ENCODE measurements at regions not wholly inside any gene's neighbourhood (a gene's known extent, or its start where the extent isn't known, plus 50 kb on each side); places are given as distances from the start of the nearest gene placed in this dataset.

GRCh38 chr2:164090533-164090932 is 354.7 kb upstream of the FIGN start:
- Histone ChIP-seq H3K9me3 (no peaks in the 10 kb centered on the region), H3K27ac (no peak overlapping the region), H3K27me3 (no peaks in the 10 kb centered on the region), H3K4me1 (ENCODE audit: insufficient read depth) (no peaks in the 10 kb centered on the region), H3K4me3 (no peak overlapping the region), H3K36me3 (no peaks in the 10 kb centered on the region)
- intact Hi-C loops (cut with DNase I), result no loop called here
- TF ChIP-seq CTCF (IDR thresholded peaks at IDR 0.05), result no peak
- no peak for TF ChIP-seq POLR2A (IDR thresholded peaks at IDR 0.05)
- TF ChIP-seq EP300 (IDR thresholded peaks at IDR 0.05), result no peak
- WGBS, 3 donors, result 63 to 64% (median 63%) methylated on average over 3 of the region's 3 CpGs
- no peak for DNase-seq

- Histone ChIP-seq H3K9me3 (no peaks in the 10 kb centered on the region), H3K27me3 (no peaks in the 10 kb centered on the region), H3K4me1 (ENCODE audit: insufficient read depth) (no peaks in the 10 kb centered on the region), H3K27ac (no peak overlapping the region), H3K4me3 (no peak overlapping the region), H3K36me3 (no peaks in the 10 kb centered on the region)
- intact Hi-C loops (cut with DNase I), result no loop called here
- no peak for TF ChIP-seq POLR2A (IDR thresholded peaks at IDR 0.05)
- no peak for TF ChIP-seq CTCF (IDR thresholded peaks at IDR 0.05)
- no peak for TF ChIP-seq EP300 (IDR thresholded peaks at IDR 0.05)
- no peak for DNase-seq
- WGBS, 3 donors, result 93 to 96% (median 94%) methylated on average over 2 of the region's 2 CpGs
These were observed 348.3 kb upstream of the FIGN start for GRCh38 chr2:164084066-164084465.

GRCh38 chr2:164080486-164080885 is 344.7 kb upstream of the FIGN start:
- 22 to 42% (median 30%) methylated on average over 2 of the region's 2 CpGs for WGBS, 3 donors
- TF ChIP-seq POLR2A (IDR thresholded peaks at IDR 0.05) (no peak), CTCF (IDR thresholded peaks at IDR 0.05) (no peak), EP300 (IDR thresholded peaks at IDR 0.05) (no peak)
- no peaks in the 10 kb centered on the region for H3K4me1 ChIP-seq (ENCODE audit: insufficient read depth)

GRCh38 chr2:164079258-164079657 is 343.4 kb upstream of the FIGN start:
- WGBS, 3 donors, result 47 to 67% (median 59%) methylated on average over 2 of the region's 2 CpGs
- TF ChIP-seq POLR2A (IDR thresholded peaks at IDR 0.05) (no peak), CTCF (IDR thresholded peaks at IDR 0.05) (no peak), EP300 (IDR thresholded peaks at IDR 0.05) (no peak)
- Histone ChIP-seq H3K27ac (no peak overlapping the region), H3K4me1 (ENCODE audit: insufficient read depth) (no peaks in the 10 kb centered on the region), H3K9me3 (no peaks in the 10 kb centered on the region), H3K27me3 (no peaks in the 10 kb centered on the region), H3K36me3 (no peaks in the 10 kb centered on the region), H3K4me3 (no peak overlapping the region)
- intact Hi-C loops (cut with DNase I), result no loop called here
- no peak for DNase-seq

More at GRCh38 chr2:164080486-164080885, 344.7 kb upstream of the FIGN start:
- intact Hi-C loops (cut with DNase I), result no loop called here
- Histone ChIP-seq H3K36me3 (no peaks in the 10 kb centered on the region), H3K27me3 (no peaks in the 10 kb centered on the region), H3K9me3 (no peaks in the 10 kb centered on the region), H3K4me3 (no peak overlapping the region), H3K27ac (no peak overlapping the region)
- no peak for DNase-seq

GRCh38 chr2:164078421-164078820 is 342.6 kb upstream of the FIGN start:
- TF ChIP-seq EP300 (IDR thresholded peaks at IDR 0.05) (no peak), POLR2A (IDR thresholded peaks at IDR 0.05) (no peak), CTCF (IDR thresholded peaks at IDR 0.05) (no peak)
- Histone ChIP-seq H3K9me3 (no peaks in the 10 kb centered on the region), H3K27ac (no peak overlapping the region), H3K36me3 (no peaks in the 10 kb centered on the region), H3K27me3 (no peaks in the 10 kb centered on the region), H3K4me3 (no peak overlapping the region), H3K4me1 (ENCODE audit: insufficient read depth) (no peaks in the 10 kb centered on the region)
- WGBS, 3 donors, result 67 to 72% (median 69%) methylated on average over 4 of the region's 4 CpGs
- no peak for DNase-seq
- intact Hi-C loops (cut with DNase I), result no loop called here
